HT-29 (cell line): ENCODE measurements at regions not wholly inside any gene's neighbourhood (a gene's known extent, or its start where the extent isn't known, plus 50 kb on each side); places are given as distances from the start of the nearest gene placed in this dataset.

Experiments
- DNase-seq: peaks from one replicate; pipeline ENCODE4 v3.0.0-alpha.2; 2015; ENCODE audit warnings: low spot score

GRCh38 chr10:120960725-120961124, 109.6 kb downstream of the WDR11 start:
- no peak for DNase-seq

GRCh38 chr10:120961795-120962755, 110.9 kb downstream of the WDR11 start:
- no peak for DNase-seq

- peak; percentile 86 for DNase-seq
Observed at GRCh38 chr10:120962756-120963593, 111.8 kb downstream of the WDR11 start.

- DNase-seq = peak; percentile 73
Observed at GRCh38 chr10:120963594-120964220, 112.5 kb downstream of the WDR11 start.

GRCh38 chr10:120966657-120967045, 115.5 kb downstream of the WDR11 start:
- no peak for DNase-seq

- no peak for DNase-seq
Observed at GRCh38 chr10:120969219-120969645, 118.1 kb downstream of the WDR11 start.

- DNase-seq = no peak
Observed at GRCh38 chr10:120970595-120971529, 119.7 kb downstream of the WDR11 start.

GRCh38 chr10:120971671-120972070, 120.5 kb downstream of the WDR11 start:
- no peak for DNase-seq

- no peak for DNase-seq
Observed at GRCh38 chr10:120972259-120972658, 121.1 kb downstream of the WDR11 start.

GRCh38 chr10:120975072-120975867, 124.1 kb downstream of the WDR11 start:
- DNase-seq = no peak

GRCh38 chr10:120975868-120976225, 124.7 kb downstream of the WDR11 start:
- DNase-seq = no peak

- DNase-seq = no peak
Observed at GRCh38 chr10:120977897-120978296, 126.7 kb downstream of the WDR11 start.

GRCh38 chr10:120978589-120979252, 127.6 kb downstream of the WDR11 start:
- DNase-seq = peak; percentile 83

- peak; percentile 94 for DNase-seq
Observed at GRCh38 chr10:120979435-120980278, 128.5 kb downstream of the WDR11 start.

- peak; percentile 48 for DNase-seq
Observed at GRCh38 chr10:120980279-120981255, 129.4 kb downstream of the WDR11 start.

- no peak for DNase-seq
Observed at GRCh38 chr10:120981601-120982391, 130.6 kb downstream of the WDR11 start.
